SK-N-MC (cell line): ENCODE measurements at regions not wholly inside any gene's neighbourhood (a gene's known extent, or its start where the extent isn't known, plus 50 kb on each side); places are given as distances from the start of the nearest gene placed in this dataset.

Experiments used
- EZH2 ChIP-seq: fragments of 200-600 bp; sonication (generic); IDR thresholded peaks from one replicate; pipeline ENCODE4 v1.6.1; 2017; ENCODE audit warnings: antibody characterized with exemption
- FOXP2 ChIP-seq: optimal IDR thresholded peaks from 2 replicates; pipeline ENCODE3; 2011; ENCODE audit warnings: mild to moderate bottlenecking, moderate library complexity; ENCODE audit not compliant: insufficient read depth; ENCODE audit errors: extremely low read length, control extremely low read depth
- POLR2AphosphoS5 ChIP-seq: IDR thresholded peaks from 2 replicates; pipeline ENCODE4 v1.6.1; 2012; ENCODE audit warnings: mild to moderate bottlenecking, low read depth, low read length, borderline replicate concordance

- TF ChIP-seq EZH2 = no peak
- TF ChIP-seq POLR2AphosphoS5 = no peak
- TF ChIP-seq FOXP2 = no peak
Measured at GRCh38 chr2:120791243-120791961, 55.7 kb downstream of the GLI2 start.
